Stomach (tissue), 4 donors: ENCODE measurements at regions not wholly inside any gene's neighbourhood (a gene's known extent, or its start where the extent isn't known, plus 50 kb on each side); places are given as distances from the start of the nearest gene placed in this dataset.

Experiments used
- POLR2A ChIP-seq, 4 donors: fragments of 450-650 bp; IDR thresholded peaks; one replicate each; pipeline ENCODE4 v1.6.1; 2016; ENCODE audit warnings: antibody characterized with exemption in 4 of 4, control low read depth in 2 of 4, mild to moderate bottlenecking in 1 of 4, moderate library complexity in 1 of 4
- POLR2AphosphoS5 ChIP-seq, 3 donors: sonication (generic); formaldehyde crosslinking; IDR thresholded peaks; one replicate each; pipeline ENCODE4 v1.6.1; 2016; ENCODE audit warnings: antibody characterized with exemption in 3 of 3
- TF ChIP-seq, protein P1 (sequence below), 7 experiments: fragments of 450-650 bp in 4 of 7; fragments of 200-600 bp in 3 of 7; sonication (generic) in 3 of 7; IDR thresholded peaks; one replicate each; pipeline ENCODE4 v1.5.1; 2016 to 2019; ENCODE audit warnings: antibody characterized with exemption in 7 of 7, control low read depth in 2 of 7, mild to moderate bottlenecking in 1 of 7

DNA sequence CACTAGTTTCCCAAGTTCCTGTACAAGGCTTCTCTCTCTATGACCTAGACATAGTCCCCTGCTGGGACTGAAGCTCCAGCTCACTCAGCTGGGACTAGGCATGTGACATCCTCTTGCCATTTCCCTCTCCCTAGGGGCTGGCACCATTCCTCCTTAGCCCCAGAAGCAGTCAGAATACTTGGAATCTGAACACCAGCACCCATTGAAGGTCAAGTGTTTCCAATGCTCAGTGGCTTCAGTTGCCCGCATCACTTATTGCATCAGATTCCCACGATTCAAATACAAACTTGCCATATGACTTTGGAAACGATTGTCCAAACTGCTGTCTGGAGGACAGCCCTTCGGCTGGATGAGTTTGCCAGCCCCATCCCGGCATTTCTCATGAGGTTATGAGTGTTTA, 65.5 kb upstream of the HOPX start:
- TF ChIP-seq POLR2AphosphoS5 (IDR thresholded peaks at IDR 0.05) (no peak), POLR2A (IDR thresholded peaks at IDR 0.05) (no peak)
- TF ChIP-seq, protein P1, sequence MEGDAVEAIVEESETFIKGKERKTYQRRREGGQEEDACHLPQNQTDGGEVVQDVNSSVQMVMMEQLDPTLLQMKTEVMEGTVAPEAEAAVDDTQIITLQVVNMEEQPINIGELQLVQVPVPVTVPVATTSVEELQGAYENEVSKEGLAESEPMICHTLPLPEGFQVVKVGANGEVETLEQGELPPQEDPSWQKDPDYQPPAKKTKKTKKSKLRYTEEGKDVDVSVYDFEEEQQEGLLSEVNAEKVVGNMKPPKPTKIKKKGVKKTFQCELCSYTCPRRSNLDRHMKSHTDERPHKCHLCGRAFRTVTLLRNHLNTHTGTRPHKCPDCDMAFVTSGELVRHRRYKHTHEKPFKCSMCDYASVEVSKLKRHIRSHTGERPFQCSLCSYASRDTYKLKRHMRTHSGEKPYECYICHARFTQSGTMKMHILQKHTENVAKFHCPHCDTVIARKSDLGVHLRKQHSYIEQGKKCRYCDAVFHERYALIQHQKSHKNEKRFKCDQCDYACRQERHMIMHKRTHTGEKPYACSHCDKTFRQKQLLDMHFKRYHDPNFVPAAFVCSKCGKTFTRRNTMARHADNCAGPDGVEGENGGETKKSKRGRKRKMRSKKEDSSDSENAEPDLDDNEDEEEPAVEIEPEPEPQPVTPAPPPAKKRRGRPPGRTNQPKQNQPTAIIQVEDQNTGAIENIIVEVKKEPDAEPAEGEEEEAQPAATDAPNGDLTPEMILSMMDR (IDR thresholded peaks at IDR 0.05): no peak
